PFSK-1 (cell line): ENCODE measurements at regions not wholly inside any gene's neighbourhood (a gene's known extent, or its start where the extent isn't known, plus 50 kb on each side); places are given as distances from the start of the nearest gene placed in this dataset.

ENCODE experiments used
- POLR2AphosphoS5 ChIP-seq: IDR thresholded peaks from 2 replicates; pipeline ENCODE4 v1.6.1; 2012; ENCODE audit warnings: low read depth, mild to moderate bottlenecking, control low read depth, low read length, moderate library complexity
- SIN3A ChIP-seq: IDR thresholded peaks from 2 replicates; pipeline ENCODE4 v1.6.1; 2012; ENCODE audit warnings: mild to moderate bottlenecking, low read length, moderate library complexity, borderline replicate concordance; ENCODE audit not compliant: insufficient read depth
- TAF1 ChIP-seq: IDR thresholded peaks from 2 replicates; pipeline ENCODE4 v1.6.1; 2012; ENCODE audit warnings: low read length, control low read depth, borderline replicate concordance; ENCODE audit not compliant: insufficient read depth
- TF ChIP-seq, protein P1 (sequence below), 2 experiments: IDR thresholded peaks; 2 replicates each; pipeline versions ENCODE4 v1.6.1 to v1.8.0; 2011 to 2012; ENCODE audit warnings: low read depth in 2 of 2, low read length in 2 of 2, control low read depth in 1 of 2, inconsistent platforms in 1 of 2, mild to moderate bottlenecking in 1 of 2, moderate library complexity in 1 of 2; ENCODE audit not compliant: insufficient read depth in 1 of 2

DNA sequence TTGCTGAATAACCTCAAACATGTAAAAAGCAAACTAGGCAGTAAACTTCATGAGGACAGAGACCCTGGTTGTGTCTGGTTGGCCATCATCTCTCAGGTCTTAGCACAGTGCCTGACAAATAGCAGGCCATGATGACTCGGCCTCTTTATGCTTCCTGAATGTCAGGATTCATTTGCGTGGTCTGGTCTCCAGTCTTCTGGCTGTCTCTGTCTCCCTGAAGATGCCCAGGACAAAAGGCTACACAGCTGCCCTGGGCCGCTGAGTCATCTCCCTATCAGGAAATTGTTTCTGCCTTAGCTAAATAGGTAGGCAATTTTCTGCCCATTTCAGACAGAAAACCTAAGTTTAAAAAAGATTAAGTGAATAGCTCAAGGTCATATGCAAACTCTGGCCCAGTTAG lies 84.1 kb upstream of the FNDC3A start:
- TF ChIP-seq, protein P1, sequence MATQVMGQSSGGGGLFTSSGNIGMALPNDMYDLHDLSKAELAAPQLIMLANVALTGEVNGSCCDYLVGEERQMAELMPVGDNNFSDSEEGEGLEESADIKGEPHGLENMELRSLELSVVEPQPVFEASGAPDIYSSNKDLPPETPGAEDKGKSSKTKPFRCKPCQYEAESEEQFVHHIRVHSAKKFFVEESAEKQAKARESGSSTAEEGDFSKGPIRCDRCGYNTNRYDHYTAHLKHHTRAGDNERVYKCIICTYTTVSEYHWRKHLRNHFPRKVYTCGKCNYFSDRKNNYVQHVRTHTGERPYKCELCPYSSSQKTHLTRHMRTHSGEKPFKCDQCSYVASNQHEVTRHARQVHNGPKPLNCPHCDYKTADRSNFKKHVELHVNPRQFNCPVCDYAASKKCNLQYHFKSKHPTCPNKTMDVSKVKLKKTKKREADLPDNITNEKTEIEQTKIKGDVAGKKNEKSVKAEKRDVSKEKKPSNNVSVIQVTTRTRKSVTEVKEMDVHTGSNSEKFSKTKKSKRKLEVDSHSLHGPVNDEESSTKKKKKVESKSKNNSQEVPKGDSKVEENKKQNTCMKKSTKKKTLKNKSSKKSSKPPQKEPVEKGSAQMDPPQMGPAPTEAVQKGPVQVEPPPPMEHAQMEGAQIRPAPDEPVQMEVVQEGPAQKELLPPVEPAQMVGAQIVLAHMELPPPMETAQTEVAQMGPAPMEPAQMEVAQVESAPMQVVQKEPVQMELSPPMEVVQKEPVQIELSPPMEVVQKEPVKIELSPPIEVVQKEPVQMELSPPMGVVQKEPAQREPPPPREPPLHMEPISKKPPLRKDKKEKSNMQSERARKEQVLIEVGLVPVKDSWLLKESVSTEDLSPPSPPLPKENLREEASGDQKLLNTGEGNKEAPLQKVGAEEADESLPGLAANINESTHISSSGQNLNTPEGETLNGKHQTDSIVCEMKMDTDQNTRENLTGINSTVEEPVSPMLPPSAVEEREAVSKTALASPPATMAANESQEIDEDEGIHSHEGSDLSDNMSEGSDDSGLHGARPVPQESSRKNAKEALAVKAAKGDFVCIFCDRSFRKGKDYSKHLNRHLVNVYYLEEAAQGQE (IDR thresholded peaks at IDR 0.05; ENCODE audit: insufficient read depth in 1 of 2, low read depth in 2 of 2, low read length in 2 of 2) = no peak
- no peak for TF ChIP-seq SIN3A
- no peak for TF ChIP-seq POLR2AphosphoS5
- TF ChIP-seq TAF1 = no peak
